GM18858 (cell line): ENCODE measurements at regions not wholly inside any gene's neighbourhood (a gene's known extent, or its start where the extent isn't known, plus 50 kb on each side); places are given as distances from the start of the nearest gene placed in this dataset.
"Not testable (repeated sequence)": the region's sequence is repeated elsewhere in the genome, so short reads cannot be mapped to it uniquely, and the experiment has no call there.

Source experiments
- ATAC-seq: cut with Tn5 transposase; IDR thresholded peaks from one replicate; pipeline ENCODE4 v1.9.1; 2021; ENCODE audit not compliant: unreplicated experiment

GRCh38 chr14:56996721-56997399, 186.6 kb upstream of the OTX2 start:
- ATAC-seq: no peak

- ATAC-seq: no peak
These were observed 184.7 kb upstream of the OTX2 start for GRCh38 chr14:56995010-56995409.

- no peak for ATAC-seq
These were observed 182.1 kb upstream of the OTX2 start for GRCh38 chr14:56992332-56992820.

GRCh38 chr14:56990991-56991627, 180.8 kb upstream of the OTX2 start:
- not testable (repeated sequence) for ATAC-seq

GRCh38 chr14:56989359-56989758, 179.1 kb upstream of the OTX2 start:
- ATAC-seq: no peak

- ATAC-seq: no peak
These were observed 169.7 kb upstream of the OTX2 start for GRCh38 chr14:56979936-56980335.

- no peak for ATAC-seq
These were observed 165.9 kb upstream of the OTX2 start for GRCh38 chr14:56976211-56976610.

GRCh38 chr14:56975521-56975920, 165.2 kb upstream of the OTX2 start:
- no peak for ATAC-seq

- ATAC-seq: no peak
These were observed 162.7 kb upstream of the OTX2 start for GRCh38 chr14:56972948-56973347.

GRCh38 chr14:56964895-56965294, 154.6 kb upstream of the OTX2 start:
- ATAC-seq: no peak

GRCh38 chr14:56963381-56963780, 153.1 kb upstream of the OTX2 start:
- no peak for ATAC-seq

GRCh38 chr14:56962444-56963080, 152.3 kb upstream of the OTX2 start:
- no peak for ATAC-seq

GRCh38 chr14:56959869-56960268, 149.6 kb upstream of the OTX2 start:
- ATAC-seq: no peak

GRCh38 chr14:56959121-56959520, 148.8 kb upstream of the OTX2 start:
- ATAC-seq: no peak

- ATAC-seq: no peak
These were observed 145.9 kb upstream of the OTX2 start for GRCh38 chr14:56956182-56956581.

GRCh38 chr14:56955745-56956144, 145.5 kb upstream of the OTX2 start:
- no peak for ATAC-seq

- ATAC-seq: no peak
These were observed 143.6 kb upstream of the OTX2 start for GRCh38 chr14:56953884-56954283.

- ATAC-seq: no peak
These were observed 142.6 kb upstream of the OTX2 start for GRCh38 chr14:56952766-56953473.

- ATAC-seq: no peak
These were observed 139.5 kb upstream of the OTX2 start for GRCh38 chr14:56949828-56950227.

- ATAC-seq: no peak
These were observed 135.0 kb upstream of the OTX2 start for GRCh38 chr14:56945291-56945690.

GRCh38 chr14:56944397-56944796, 134.1 kb upstream of the OTX2 start:
- no peak for ATAC-seq

- ATAC-seq: no peak
These were observed 123.2 kb upstream of the OTX2 start for GRCh38 chr14:56933446-56933845.
